ENCODE measurements at regions not wholly inside any gene's neighbourhood (a gene's known extent, or its start where the extent isn't known, plus 50 kb on each side); places are given as distances from the start of the nearest gene placed in this dataset.
"Not testable (repeated sequence)": the region's sequence is repeated elsewhere in the genome, so short reads cannot be mapped to it uniquely, and the experiment has no call there.

DNA sequence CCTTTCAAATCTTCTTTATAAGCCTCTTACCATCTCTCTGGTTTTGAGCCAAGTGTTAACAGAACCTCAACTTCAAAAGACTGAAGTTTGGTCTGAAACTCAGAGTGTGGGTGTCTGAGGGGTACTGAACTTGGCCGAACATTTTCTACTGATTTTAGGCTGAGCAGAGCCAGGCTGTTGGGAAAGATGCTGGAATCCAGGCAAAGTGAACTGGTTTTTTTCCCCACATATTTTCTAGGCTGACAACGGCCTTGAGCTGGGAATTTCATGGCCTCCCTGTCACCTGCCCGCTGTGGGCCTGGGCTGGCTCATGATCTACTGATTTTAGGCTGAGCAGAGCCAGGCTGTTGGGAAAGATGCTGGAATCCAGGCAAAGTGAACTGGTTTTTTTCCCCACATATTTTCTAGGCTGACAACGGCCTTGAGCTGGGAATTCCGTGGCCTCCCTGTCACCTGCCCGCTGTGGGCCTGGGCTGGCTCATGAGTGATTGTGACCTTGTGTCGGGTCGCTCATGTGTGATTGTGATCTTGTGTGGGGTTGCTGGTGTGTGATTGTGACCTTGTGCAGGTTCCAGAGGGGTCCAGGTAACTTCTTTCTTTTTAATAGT lies 204.4 kb downstream of the NPIPB11 start (continued):
- TF ChIP-seq, protein P1, sequence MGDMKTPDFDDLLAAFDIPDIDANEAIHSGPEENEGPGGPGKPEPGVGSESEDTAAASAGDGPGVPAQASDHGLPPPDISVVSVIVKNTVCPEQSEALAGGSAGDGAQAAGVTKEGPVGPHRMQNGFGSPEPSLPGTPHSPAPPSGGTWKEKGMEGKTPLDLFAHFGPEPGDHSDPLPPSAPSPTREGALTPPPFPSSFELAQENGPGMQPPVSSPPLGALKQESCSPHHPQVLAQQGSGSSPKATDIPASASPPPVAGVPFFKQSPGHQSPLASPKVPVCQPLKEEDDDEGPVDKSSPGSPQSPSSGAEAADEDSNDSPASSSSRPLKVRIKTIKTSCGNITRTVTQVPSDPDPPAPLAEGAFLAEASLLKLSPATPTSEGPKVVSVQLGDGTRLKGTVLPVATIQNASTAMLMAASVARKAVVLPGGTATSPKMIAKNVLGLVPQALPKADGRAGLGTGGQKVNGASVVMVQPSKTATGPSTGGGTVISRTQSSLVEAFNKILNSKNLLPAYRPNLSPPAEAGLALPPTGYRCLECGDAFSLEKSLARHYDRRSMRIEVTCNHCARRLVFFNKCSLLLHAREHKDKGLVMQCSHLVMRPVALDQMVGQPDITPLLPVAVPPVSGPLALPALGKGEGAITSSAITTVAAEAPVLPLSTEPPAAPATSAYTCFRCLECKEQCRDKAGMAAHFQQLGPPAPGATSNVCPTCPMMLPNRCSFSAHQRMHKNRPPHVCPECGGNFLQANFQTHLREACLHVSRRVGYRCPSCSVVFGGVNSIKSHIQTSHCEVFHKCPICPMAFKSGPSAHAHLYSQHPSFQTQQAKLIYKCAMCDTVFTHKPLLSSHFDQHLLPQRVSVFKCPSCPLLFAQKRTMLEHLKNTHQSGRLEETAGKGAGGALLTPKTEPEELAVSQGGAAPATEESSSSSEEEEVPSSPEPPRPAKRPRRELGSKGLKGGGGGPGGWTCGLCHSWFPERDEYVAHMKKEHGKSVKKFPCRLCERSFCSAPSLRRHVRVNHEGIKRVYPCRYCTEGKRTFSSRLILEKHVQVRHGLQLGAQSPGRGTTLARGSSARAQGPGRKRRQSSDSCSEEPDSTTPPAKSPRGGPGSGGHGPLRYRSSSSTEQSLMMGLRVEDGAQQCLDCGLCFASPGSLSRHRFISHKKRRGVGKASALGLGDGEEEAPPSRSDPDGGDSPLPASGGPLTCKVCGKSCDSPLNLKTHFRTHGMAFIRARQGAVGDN (CRISPR knock-in tag; IDR thresholded peaks at IDR 0.05), result peak; percentile 45
- TF ChIP-seq GATAD2A (CRISPR knock-in tag; IDR thresholded peaks at IDR 0.05) (peak; percentile 68), EP300 (IDR thresholded peaks at IDR 0.05; ENCODE audit: low read depth in 2 of 2, low read length in 2 of 2) (0 out of 4 replicates have a peak, but pooled peaks of 1 of the 2 experiments have one; percentile 11), KDM5B (CRISPR knock-in tag; IDR thresholded peaks at IDR 0.05; ENCODE audit: borderline replicate concordance) (0 out of 2 replicates have a peak, but pooled peaks have one; percentile 21), TBX2 (CRISPR knock-in tag; IDR thresholded peaks at IDR 0.05; ENCODE audit: borderline replicate concordance) (peak; percentile 57), ZFY (CRISPR knock-in tag; IDR thresholded peaks at IDR 0.05) (peak; percentile 45; the same call in 1 of the 2 replicates), FOSL2 (CRISPR knock-in tag; IDR thresholded peaks at IDR 0.05) (peak; percentile 33; the same call in 1 of the 2 replicates), TCF7 (IDR thresholded peaks at IDR 0.05; ENCODE audit: low read depth) (peak; percentile 26; the same call in 1 of the 2 replicates), TEAD3 (CRISPR knock-in tag; optimal IDR thresholded peaks at IDR 0.05; ENCODE audit: borderline replicate concordance) (peak; percentile 73), ZNF788 (CRISPR knock-in tag; IDR thresholded peaks at IDR 0.05; ENCODE audit: borderline replicate concordance) (0 out of 2 replicates have a peak, but pooled peaks have one; percentile 20), THAP11 (CRISPR knock-in tag; IDR thresholded peaks at IDR 0.05) (0 out of 2 replicates have a peak, but pooled peaks have one; percentile 17), ZNF644 (CRISPR knock-in tag; IDR thresholded peaks at IDR 0.05; ENCODE audit: low read depth) (0 out of 2 replicates have a peak, but pooled peaks have one; percentile 31), ZNF24 (IDR thresholded peaks at IDR 0.05) (peak; percentile 22; the same call in 1 of the 2 replicates), ZNF331 (CRISPR knock-in tag; IDR thresholded peaks at IDR 0.05) (peak; percentile 55; the same call in 1 of the 2 replicates)
- not testable (repeated sequence) for TF ChIP-seq EP300 (CRISPR knock-in tag; IDR thresholded peaks at IDR 0.05; ENCODE audit: borderline replicate concordance)
- TF ChIP-seq, protein P2, sequence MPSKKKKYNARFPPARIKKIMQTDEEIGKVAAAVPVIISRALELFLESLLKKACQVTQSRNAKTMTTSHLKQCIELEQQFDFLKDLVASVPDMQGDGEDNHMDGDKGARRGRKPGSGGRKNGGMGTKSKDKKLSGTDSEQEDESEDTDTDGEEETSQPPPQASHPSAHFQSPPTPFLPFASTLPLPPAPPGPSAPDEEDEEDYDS (CRISPR knock-in tag; IDR thresholded peaks at IDR 0.05), result peak; percentile 13; the same call in 1 of the 2 replicates
- TF ChIP-seq, protein P3, sequence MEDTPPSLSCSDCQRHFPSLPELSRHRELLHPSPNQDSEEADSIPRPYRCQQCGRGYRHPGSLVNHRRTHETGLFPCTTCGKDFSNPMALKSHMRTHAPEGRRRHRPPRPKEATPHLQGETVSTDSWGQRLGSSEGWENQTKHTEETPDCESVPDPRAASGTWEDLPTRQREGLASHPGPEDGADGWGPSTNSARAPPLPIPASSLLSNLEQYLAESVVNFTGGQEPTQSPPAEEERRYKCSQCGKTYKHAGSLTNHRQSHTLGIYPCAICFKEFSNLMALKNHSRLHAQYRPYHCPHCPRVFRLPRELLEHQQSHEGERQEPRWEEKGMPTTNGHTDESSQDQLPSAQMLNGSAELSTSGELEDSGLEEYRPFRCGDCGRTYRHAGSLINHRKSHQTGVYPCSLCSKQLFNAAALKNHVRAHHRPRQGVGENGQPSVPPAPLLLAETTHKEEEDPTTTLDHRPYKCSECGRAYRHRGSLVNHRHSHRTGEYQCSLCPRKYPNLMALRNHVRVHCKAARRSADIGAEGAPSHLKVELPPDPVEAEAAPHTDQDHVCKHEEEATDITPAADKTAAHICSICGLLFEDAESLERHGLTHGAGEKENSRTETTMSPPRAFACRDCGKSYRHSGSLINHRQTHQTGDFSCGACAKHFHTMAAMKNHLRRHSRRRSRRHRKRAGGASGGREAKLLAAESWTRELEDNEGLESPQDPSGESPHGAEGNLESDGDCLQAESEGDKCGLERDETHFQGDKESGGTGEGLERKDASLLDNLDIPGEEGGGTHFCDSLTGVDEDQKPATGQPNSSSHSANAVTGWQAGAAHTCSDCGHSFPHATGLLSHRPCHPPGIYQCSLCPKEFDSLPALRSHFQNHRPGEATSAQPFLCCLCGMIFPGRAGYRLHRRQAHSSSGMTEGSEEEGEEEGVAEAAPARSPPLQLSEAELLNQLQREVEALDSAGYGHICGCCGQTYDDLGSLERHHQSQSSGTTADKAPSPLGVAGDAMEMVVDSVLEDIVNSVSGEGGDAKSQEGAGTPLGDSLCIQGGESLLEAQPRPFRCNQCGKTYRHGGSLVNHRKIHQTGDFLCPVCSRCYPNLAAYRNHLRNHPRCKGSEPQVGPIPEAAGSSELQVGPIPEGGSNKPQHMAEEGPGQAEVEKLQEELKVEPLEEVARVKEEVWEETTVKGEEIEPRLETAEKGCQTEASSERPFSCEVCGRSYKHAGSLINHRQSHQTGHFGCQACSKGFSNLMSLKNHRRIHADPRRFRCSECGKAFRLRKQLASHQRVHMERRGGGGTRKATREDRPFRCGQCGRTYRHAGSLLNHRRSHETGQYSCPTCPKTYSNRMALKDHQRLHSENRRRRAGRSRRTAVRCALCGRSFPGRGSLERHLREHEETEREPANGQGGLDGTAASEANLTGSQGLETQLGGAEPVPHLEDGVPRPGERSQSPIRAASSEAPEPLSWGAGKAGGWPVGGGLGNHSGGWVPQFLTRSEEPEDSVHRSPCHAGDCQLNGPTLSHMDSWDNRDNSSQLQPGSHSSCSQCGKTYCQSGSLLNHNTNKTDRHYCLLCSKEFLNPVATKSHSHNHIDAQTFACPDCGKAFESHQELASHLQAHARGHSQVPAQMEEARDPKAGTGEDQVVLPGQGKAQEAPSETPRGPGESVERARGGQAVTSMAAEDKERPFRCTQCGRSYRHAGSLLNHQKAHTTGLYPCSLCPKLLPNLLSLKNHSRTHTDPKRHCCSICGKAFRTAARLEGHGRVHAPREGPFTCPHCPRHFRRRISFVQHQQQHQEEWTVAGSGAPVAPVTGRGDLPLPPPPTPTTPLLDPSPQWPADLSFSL (CRISPR knock-in tag; IDR thresholded peaks at IDR 0.05), result peak; percentile 93

Measured in HepG2 (cell line).